Left cardiac atrium (tissue), 4 donors: ENCODE measurements at regions not wholly inside any gene's neighbourhood (a gene's known extent, or its start where the extent isn't known, plus 50 kb on each side); places are given as distances from the start of the nearest gene placed in this dataset.
"Not testable (repeated sequence)": the region's sequence is repeated elsewhere in the genome, so short reads cannot be mapped to it uniquely, and the experiment has no call there.

ENCODE experiments used
- ATAC-seq, 2 donors: fragments of 200-7000 bp; cut with Tn5 transposase; one replicate each; pipeline ENCODE4 v1.9.1; 2020; ENCODE audit warnings: mild to moderate bottlenecking in 2 of 2, moderate library complexity in 2 of 2
- DNase-seq: peaks from one replicate; pipeline ENCODE4 v3.0.0-alpha.2; 2020
- intact Hi-C, 2 donors: fragments of 100-400 bp; cut with DNase I; formaldehyde crosslinking; loops; one replicate each; pipeline versions ENCODE4 v1.14.1 to v1.15.1; 2022 to 2023
- donor health status: DM: no; HTN: yes; CAD: no.
- donor health status: DM: no; HTN: yes; CAD: no; lungs with severe emphysema.
- donor health status: DM: yes; HTN: yes; CAD: no.
- donor health status: Dilated cardiomyopathy.

DNA sequence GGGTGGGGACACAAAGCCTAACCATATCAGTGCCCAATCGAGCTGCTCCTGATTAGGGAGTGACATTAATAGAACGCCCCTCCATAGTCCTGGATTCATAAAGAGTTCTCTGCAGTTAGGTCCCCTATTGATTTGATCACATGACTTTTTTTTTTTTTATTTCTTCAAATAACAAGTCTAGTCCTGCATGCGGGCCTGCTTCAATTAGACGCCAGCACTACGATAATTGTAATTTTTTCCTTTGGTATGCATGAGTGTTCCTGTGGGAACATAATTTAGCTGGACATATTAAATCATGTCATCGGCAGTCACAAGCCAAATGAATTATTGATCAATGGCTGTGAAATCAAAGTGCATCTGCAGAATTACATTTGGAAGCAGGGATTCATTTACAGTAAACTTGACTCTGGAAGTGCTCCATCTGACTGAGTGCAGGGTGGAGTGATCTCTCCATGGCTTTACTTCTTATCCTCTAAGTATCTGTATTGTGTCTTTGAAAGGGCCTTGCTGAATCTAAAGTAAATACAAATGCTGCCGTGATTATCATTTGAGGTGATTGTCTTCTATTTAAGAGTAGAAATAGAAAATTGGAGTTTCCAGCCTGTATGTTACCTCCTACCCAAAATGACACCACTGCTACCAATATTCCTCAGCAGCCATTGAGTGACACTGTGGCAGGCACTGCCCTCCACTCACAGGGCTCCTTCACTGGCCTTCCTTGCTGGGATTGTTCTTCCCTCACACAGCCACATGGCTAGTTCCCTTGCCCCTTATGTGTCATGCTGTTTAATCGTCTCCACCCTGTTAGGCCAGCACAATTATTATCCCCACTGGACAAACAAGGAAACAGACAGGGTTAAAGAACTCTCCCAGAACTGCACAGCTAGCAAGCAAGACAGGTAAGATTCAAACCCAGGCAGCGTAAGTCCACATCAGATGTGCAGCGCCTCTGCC lies 337.4 kb upstream of the ID2 start:
- intact Hi-C loops, result no loop called here
- DNase-seq (no peak), ATAC-seq (no peak)

DNA sequence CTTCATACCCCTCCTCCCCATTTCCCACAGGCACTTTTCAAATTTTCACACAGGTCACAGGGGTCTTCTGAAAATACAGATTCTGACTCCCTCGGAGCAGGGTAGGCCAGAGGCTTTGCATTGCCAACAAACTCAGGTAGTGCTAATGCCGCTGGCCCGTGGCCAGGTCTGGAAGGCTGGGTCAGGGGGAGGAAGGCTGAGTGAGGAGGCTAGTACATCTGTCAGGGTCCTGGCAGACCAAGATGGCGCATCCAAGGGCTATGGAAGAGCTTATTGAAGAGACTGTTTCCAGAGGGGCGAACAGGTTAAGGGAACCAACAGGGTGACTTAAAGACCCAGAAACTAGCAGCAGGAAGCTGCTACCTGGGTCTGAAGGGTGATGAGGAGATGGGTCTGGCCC lies 336.7 kb upstream of the ID2 start:
- no peak for DNase-seq

DNA sequence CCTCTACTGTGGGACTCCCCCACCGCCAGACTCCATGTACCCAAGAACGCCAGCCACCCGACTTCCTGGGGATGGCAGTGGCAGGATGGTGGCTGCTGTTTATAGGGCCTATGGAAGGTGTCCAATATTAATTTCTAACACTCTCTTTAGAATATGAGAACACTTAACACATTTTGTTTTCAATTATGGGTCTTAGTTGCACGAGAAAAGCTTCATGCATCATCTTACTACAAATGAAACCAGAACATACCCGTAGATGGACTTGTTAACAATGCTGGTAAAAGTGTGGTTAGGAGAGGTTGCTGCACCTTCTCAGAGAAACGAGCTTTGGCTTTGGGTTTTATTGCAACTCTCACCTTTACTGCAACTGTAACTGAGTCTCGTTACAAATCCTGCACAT lies 335.6 kb upstream of the ID2 start:
- intact Hi-C loops, result no loop called here
- ATAC-seq (no peak), DNase-seq (no peak)

More for the DNA sequence above, 336.7 kb upstream of the ID2 start:
- intact Hi-C loops, result no loop called here
- no peak for ATAC-seq

DNA sequence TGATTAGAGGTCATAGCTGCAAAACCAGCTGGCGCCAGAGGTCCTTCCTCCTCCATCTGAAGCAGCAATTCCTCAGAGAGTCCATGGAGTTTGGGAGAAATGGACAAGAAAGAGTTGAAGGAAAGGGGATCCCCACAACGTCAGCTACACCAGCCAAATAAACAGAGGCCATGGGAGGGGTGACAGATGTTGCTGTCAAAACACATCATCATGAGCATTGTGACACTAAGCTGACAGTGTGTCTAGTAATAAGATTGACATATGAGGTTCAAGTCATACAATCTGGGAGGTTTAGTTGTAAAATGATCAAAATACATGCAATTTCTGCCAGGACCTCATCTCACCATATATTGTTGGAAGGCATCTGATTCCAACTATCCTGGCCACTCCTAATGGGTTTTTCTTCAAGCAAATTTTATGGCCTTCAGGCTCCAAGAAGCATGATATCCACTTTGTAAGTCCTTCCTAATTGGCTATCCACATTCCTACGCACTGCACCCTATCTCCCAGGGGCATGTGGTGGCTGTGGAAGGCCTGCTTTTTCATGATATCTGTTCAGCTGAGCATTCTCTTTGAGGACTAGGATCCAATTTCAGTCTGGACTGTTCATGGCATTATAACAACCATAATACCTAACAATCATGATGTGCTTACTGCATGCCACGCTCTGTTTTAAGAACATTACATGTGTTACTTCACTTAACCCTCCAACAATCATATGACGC lies 335.0 kb upstream of the ID2 start:
- DNase-seq (no peak), ATAC-seq (no peak)
- intact Hi-C loops, result no loop called here

DNA sequence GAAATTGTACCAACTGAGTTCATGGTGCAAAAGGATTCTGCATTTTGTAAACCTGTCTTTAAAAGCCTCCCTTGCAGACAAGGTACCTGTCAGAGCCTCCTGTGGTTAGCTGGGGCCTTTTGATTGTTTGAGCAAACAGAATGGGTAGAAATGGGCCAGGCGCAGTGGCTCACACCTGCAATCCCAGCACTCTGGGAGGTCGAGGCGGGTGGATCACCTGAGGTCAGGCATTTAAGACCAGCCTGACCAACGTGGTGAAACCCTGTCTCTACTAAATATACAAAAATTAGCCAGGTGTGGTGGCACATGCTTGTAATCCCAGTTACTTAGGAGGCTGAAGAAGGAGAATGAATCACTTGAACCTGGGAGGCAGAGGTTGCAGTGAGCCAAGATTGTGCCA lies 332.9 kb upstream of the ID2 start:
- intact Hi-C loops, DNase-seq, ATAC-seq: not testable (repeated sequence)

DNA sequence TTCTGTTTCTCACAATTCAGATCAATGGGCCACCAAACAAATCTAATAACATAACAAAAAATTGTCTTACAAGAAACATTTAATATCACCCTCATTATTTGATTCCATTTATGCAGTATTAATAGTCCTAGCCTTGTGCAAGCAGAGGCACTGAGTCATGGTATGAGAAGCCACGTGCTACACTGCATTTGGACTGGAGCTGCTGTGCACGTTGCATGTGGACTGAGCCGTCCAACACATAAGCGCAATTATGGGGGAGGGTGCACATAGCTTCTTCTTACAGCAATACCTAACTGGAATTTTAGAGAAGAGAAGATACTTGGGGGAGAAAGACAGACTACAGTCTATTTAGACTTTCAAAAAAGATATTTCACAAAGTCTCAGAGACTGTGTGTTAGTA lies 329.6 kb upstream of the ID2 start:
- no peak for DNase-seq
- intact Hi-C loops, result no loop called here
- no peak for ATAC-seq

DNA sequence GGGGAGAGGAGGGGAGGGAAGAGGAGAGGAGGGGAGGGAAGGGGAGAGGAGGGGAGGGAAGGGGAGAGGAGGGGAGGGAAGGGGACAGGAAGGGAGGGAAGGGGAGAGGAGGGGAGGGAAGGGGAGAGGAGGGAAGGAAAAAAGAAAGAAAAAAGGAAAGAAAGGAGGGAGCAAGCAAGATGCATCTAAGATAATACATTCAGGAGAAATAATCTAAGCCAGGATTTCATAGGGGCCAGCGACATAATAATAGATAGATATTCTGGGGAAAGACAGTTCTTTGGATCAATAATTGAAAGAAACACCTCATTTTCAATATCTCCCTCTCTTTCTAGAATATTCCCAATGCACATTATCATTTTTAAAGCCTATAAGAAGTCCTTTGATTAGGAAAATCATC lies 328.9 kb upstream of the ID2 start:
- no peak for DNase-seq
- no peak for ATAC-seq
- intact Hi-C loops, result no loop called here

DNA sequence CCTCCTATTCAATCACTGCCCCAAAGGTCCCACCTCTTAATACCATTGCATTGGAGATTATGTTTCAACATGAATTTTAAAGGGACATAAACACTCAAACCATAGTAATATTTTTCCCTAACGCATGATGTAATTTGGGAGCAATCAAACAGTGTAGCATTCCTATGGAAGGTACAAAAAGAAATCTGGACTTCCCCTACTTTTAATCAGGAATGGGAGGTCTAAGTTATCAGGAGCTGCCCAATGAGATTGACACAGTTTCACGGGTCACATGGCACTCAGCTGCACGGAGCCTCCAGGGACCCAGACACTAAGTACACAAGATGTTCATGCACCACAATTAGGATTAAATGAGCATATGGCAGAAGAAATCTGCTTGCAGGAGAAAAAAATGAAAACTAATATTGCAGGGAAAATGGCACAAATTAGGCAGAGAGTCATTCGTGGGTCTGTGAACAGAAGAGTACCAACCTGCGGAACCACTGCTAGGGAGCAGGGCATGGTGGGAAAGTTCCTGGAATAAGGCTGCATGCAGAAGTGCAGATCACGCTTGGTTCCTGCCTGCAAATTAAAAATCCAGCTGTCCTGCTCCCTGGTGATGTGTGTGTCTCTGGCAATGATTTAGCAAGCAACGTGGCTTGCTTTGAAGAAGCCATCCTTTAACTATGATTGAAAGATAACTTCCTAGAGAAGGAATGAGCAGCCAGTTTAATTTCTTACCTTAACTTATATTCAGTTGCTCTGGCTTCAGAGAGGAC lies 326.6 kb upstream of the ID2 start:
- intact Hi-C loops, result no loop called here
- no peak for DNase-seq
- no peak for ATAC-seq

DNA sequence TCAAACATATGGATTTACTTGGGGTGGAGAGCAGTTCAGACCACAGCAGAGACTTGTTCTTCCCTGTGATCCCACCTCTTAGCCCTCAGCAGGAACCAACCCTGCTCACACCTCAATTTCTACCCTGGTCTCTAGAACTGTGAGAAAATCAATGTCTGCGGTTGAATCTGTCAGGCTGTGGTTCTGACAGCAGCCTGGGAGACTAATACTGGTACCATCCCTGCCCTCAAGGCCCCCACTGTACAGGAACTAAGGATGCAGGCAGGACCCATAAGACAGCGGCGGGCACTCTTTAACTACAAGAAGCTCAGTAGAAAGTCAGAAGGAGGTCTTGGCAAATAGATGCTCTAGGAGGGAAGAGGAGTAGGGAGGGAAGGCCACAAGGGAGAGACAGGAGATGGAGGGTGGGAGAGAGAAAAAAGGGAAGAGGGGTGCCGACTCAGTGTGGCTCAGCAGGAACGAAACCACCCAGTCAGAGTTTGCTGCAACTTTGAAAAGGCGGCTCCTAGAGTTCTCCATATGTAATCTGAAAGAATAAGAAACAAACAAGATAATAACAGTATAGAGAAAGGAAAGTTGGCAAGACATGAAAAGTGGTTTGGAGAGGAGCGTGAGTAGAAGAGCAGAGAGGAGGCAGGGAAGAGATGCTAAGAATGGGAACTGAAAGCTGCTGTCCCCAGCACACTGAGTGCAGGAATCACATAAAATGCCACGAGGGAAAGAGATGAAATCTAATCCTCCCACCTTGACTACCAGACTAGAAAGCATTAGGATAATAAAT lies 323.9 kb upstream of the ID2 start:
- ATAC-seq, result no peak
- intact Hi-C loops, result no loop called here

DNA sequence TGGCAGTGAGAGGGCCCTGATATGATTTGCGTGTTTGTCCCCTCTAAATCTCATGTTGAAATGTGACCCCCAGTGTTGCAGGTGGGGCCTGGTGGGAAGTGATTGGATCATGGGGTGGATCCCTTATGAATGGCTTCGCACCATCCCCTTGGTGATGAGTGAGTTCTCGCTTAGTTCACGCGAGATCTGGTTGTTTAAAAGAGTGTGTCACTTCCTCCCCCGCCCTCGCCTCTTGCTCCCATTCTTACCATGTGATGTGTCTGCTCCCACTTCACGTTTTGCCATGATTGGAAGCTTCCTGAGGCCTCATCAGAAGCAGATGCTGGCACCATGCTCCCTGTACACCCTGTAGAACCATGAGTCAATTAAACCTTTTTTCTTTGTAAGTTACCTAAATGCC lies 319.9 kb upstream of the ID2 start:
- no peak for DNase-seq
- ATAC-seq, result no peak
- intact Hi-C loops, result no loop called here

More for the DNA sequence above, 323.9 kb upstream of the ID2 start:
- DNase-seq, result no peak

DNA sequence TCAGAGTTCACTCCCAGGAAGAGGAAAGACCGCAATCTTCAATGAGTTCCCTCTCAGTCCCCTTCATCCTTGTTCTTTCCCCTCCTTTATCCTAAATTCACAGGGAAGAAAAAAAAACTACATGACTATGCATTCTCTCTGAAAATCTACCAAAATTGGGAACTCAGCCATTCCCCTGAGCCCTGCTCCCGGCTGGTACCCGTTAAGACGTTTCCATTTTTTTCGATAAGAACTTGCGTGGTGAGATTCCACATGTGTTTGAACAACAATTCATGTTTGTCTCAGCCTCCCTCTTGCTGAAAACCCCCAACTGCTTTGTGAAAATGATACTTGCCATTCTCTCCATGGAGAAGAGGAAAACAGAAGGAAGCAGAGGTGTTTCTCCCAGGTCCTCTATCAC lies 318.7 kb upstream of the ID2 start:
- no peak for ATAC-seq
- intact Hi-C loops, result no loop called here
- no peak for DNase-seq

DNA sequence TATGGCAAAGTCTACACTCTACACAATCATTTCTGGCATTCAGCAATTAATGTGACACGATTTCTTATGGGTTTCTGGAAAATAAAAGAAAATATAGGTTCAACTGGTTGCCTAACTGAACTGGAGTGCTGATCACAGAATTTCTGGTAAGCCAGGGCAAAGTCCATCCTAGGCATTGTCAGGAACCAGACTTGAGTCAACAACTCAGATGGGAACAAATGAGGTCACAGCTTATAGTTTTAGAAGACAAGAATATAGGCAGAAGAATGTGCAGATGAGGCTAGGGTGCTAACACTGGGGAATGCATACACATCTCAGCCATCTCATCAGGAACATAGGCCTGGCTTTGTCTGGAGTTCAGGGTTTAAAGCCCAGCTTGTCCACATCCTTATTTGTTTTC lies 317.2 kb upstream of the ID2 start:
- intact Hi-C loops, result no loop called here
- ATAC-seq (no peak), DNase-seq (no peak)

DNA sequence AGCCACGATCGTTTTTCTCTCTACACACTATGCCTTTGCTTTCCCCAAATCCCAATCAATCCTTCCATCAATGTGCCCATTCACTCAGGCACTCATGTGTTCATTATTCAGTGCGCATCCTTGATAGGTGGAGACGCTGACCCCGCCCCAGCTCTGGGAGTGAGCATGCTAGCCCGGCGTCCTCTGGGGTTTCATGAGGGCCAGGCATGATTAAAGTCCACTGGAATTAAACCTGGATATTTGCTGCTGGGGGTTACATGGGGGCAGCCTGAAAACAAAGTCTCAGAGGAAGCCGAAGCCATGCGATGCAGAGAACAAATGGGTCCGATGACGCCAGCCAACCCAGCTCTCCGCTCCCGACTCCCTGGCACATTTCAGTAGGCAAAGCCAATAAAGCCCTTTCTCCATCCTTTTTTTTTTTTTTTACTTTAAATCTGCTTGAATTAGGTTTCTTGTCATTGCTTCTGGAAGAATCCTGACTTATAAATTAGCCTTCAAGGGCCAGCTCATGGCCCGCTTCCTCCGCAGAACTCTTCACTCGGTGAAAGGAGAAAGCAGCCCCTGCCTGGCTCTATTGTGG lies 316.4 kb upstream of the ID2 start:
- DNase-seq, result no peak
- intact Hi-C loops, result no loop called here
- ATAC-seq, result no peak

DNA sequence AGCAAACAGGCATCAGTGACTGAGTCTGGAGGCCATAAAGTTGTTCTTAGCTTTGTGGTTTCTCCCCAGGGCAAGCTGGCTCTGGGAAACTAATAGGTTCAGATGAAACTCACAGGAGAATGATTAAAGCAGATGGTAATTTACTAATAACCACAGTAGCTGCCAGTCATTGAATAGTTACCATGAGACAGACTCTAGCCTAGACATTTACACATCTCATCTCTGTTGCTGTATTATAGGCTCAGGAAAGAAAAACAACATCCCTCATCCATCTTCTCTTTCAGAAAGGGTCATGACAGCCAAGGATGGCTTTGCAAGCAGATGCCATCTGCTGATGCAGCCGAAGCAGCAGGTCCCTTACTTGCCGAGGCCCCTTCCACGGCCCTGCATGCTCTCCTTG lies 314.0 kb upstream of the ID2 start:
- no peak for ATAC-seq
- intact Hi-C loops, result no loop called here
- DNase-seq, result no peak

DNA sequence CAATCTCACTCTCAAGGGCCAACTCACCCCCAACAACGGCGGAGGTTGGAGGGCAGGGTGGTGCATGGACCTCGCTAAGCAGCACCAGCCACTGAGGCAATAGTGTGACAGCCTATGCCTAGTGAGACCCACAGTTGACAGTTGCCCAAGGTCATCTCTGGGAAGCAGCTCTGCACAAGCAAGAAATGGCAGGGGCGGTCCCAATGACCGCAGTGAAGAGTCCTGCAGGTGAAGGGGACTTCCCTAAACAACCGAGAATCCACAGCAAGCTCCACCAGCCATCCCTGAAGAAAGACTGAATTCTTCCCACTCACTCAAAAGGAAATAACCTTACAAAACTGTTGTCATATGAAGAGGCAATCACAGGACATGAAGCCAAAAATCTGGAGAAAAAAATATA lies 313.4 kb upstream of the ID2 start:
- ATAC-seq, result no peak
- DNase-seq, result no peak
- intact Hi-C loops, result no loop called here

DNA sequence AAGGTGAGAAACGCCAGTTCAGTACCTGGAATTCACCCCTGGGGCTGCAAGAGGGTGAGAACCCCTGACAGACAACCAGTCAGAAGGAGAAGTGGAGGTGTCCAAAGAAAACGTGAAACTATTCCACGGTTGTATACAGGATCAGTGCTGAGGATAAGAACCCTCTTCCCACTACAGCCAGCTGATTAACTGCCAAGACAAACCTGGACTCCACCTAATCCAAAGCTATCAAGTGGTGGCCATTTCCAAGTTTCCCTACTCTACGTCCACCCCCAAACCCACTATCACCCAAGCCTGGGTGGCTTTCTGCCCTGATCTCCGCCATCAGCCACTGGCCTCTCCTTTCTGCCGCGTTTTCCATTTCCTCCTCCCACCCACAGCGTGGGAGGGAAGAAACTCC lies 312.3 kb upstream of the ID2 start:
- DNase-seq, result no peak
- ATAC-seq, result no peak
- intact Hi-C loops, result no loop called here

DNA sequence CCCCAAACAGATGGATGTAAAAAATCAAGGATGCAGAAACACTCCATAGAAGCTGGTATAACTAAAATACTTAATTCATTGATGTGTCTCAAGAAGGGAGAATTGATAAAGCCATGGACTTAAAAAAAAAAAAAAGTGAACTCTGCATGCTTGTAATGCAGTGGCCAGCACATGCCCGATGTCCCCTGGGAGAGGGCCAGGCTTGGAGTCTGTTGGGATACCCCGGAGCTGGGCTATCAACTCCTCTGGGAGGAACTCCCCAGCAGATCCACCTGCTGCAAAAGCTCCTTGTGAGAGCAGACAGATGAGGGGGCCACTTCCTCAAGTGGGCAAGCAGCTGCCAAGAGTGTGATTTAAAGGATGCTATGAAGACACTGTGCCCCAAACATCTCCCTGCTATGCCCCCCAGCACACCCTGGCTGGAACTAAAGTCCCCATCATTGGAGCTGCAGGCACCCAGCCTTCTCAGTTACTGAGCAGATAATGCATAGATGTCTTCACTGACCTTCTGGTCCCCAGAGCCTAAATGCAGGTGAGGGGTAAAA lies 311.5 kb upstream of the ID2 start:
- intact Hi-C loops, result no loop called here
- no peak for DNase-seq
- no peak for ATAC-seq

DNA sequence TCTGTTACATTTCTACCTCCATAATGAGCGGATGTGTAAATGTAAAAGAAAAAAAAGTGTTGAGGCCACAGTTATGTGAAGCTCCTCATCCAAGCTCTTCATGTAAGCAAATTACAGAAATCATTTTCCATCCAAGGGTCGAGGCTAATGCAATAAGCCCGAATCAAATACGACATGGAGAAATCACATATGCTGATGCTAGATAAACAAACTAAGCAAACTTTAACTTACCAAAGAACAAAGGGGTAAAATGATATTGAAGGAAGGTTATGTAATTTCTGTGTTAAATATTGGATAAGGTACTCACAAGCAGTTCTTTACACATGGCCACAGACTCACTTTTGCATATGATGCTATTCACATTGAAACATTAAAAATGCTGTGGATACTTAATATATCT lies 310.2 kb upstream of the ID2 start:
- DNase-seq, result no peak
- intact Hi-C loops, result no loop called here
- ATAC-seq, result no peak

DNA sequence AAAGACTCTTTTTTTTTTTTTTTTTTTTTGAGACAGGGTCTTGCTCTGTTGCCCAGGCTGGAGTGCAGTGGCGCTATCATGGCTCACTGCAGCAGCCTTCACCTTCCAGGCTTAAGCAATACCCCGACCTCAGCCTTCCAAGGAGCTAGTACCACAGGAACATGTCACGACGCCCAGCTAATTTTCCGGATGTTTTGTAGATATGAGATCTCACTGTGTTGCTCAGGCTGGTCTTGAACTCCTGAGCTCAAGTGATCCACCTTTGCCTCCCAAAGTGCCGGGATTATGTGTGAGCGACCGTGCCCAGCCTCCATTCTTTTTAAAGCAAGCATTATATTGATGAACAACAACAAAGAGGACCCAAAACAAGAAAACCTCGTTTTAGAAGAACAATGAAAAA lies 307.1 kb upstream of the ID2 start:
- DNase-seq, result no peak
- no peak for ATAC-seq
- intact Hi-C loops, result no loop called here
